Naive thymus-derived CD4-positive, alpha-beta T cell (primary cell): ENCODE measurements at regions not wholly inside any gene's neighbourhood (a gene's known extent, or its start where the extent isn't known, plus 50 kb on each side); places are given as distances from the start of the nearest gene placed in this dataset.

Experiments used
- ATAC-seq: fragments of 150-1000 bp; cut with Tn5 transposase; 2 replicates; pipeline ENCODE4 v1.10.0; 2021; ENCODE audit warnings: mild to moderate bottlenecking, moderate library complexity
- CTCF ChIA-PET: fragments of 350-600 bp; sonication (Branson Sonifier 250); formaldehyde crosslinking; loops from one replicate; lab custom pipeline; 2021; ENCODE audit warnings: antibody characterized with exemption; lab: Charles Lee
- POLR2A ChIA-PET: fragments of 350-600 bp; sonication (Branson Sonifier 250); formaldehyde crosslinking; loops from one replicate; lab custom pipeline; 2021; ENCODE audit warnings: antibody characterized with exemption, inconsistent platforms; lab: Charles Lee
- DNase-seq, 9 donors: peaks; one replicate each; pipeline versions ENCODE4 v3.0.0 to v3.0.0-alpha.2; 2020 to 2022; ENCODE audit warnings: mixed read lengths in 1 of 9
- H3K27ac ChIP-seq: one replicate; pipeline ENCODE4 v1.7.0; 2013; ENCODE audit warnings: mild to moderate bottlenecking, low read depth, low read length, moderate library complexity
- H3K27me3 ChIP-seq, 2 donors: one replicate each; pipeline ENCODE4 v1.7.0; 2013; ENCODE audit warnings: low read length in 2 of 2, mild to moderate bottlenecking in 2 of 2, moderate library complexity in 2 of 2; ENCODE audit not compliant: control insufficient read depth in 2 of 2, insufficient read depth in 2 of 2
- H3K36me3 ChIP-seq, 3 experiments: 1 replicate in 2 of 3; 2 replicates in 1 of 3; pipeline ENCODE4 v1.7.0; 2013; ENCODE audit warnings: low read length in 3 of 3, mild to moderate bottlenecking in 3 of 3, moderate library complexity in 1 of 3; ENCODE audit not compliant: insufficient read depth in 3 of 3, control insufficient read depth in 2 of 3
- H3K4me1 ChIP-seq, 2 donors: one replicate each; pipeline ENCODE4 v1.7.0; 2013; ENCODE audit warnings: low read length in 2 of 2, mild to moderate bottlenecking in 2 of 2, moderate library complexity in 1 of 2; ENCODE audit not compliant: control insufficient read depth in 2 of 2, insufficient read depth in 2 of 2
- H3K4me3 ChIP-seq: 2 replicates; pipeline ENCODE4 v1.7.0; 2013; ENCODE audit warnings: mild to moderate bottlenecking, low read length
- H3K9me3 ChIP-seq, 3 experiments: 1 replicate in 2 of 3; 2 replicates in 1 of 3; pipeline ENCODE4 v1.7.0; 2013; ENCODE audit warnings: low read length in 3 of 3; ENCODE audit not compliant: control insufficient read depth in 2 of 3
- H3K27ac Mint-ChIP-seq, 9 donors: one replicate each; pipeline ENCODE4 v1.8.0; 2020 to 2022; ENCODE audit warnings: mixed read lengths in 9 of 9, mild to moderate bottlenecking in 8 of 9, moderate library complexity in 5 of 9, inconsistent platforms in 2 of 9
- H3K27me3 Mint-ChIP-seq, 5 donors: one replicate each; pipeline ENCODE4 v1.8.0; 2021 to 2022; ENCODE audit warnings: mixed read lengths in 5 of 5, mild to moderate bottlenecking in 1 of 5
- H3K36me3 Mint-ChIP-seq, 5 donors: one replicate each; pipeline ENCODE4 v1.8.0; 2020 to 2022; ENCODE audit warnings: mixed read lengths in 5 of 5, mild to moderate bottlenecking in 3 of 5, inconsistent platforms in 1 of 5
- H3K4me1 Mint-ChIP-seq, 7 donors: one replicate each; pipeline ENCODE4 v1.8.0; 2020 to 2022; ENCODE audit warnings: mixed read lengths in 7 of 7, mild to moderate bottlenecking in 3 of 7, inconsistent platforms in 1 of 7
- H3K4me3 Mint-ChIP-seq, 10 donors: one replicate each; pipeline ENCODE4 v1.8.0; 2020 to 2022; ENCODE audit warnings: mild to moderate bottlenecking in 10 of 10, mixed read lengths in 10 of 10, moderate library complexity in 6 of 10, inconsistent platforms in 2 of 10
- H3K9me3 Mint-ChIP-seq, 11 donors: one replicate each; pipeline ENCODE4 v1.8.0; 2020 to 2022; ENCODE audit warnings: mixed read lengths in 11 of 11, mild to moderate bottlenecking in 4 of 11, inconsistent platforms in 1 of 11, moderate library complexity in 1 of 11
- intact Hi-C, 2 donors: fragments of 100-400 bp; cut with micrococcal nuclease; formaldehyde crosslinking; loops; one replicate each; pipeline ENCODE4 v1.15.1; 2023

DNA sequence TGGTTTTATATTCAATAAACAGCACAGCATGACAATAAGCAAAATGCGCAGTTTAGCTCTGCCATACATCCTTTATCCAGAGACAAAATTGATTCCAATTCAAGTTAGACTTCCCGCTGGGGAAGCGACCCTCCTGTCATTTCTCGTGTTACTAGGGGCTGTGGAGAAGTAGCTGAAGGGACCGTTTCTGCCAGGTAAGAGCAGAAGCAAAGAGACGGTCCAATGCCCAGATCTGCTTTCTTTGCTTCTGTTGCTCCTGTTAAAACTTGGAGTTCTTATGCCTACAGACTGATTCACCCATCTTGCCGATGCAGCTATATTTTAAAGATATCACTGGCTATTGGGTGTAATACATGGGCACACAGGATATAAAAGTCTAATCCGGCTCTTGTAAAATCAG is 156.8 kb upstream of the AVPR1A start:
- Histone ChIP-seq H3K9me3 (no peaks in the 10 kb centered on the region), H3K4me3 (no peak overlapping the region), H3K27ac (no peak overlapping the region), H3K36me3 (no peaks in the 10 kb centered on the region), H3K27me3 (no peaks in the 10 kb centered on the region), H3K4me1 (no peaks in the 10 kb centered on the region)
- DNase-seq (no peak), ATAC-seq (no peak)
- ChIA-PET CTCF (no interaction called here), POLR2A (no interaction called here)
- intact Hi-C loops, result no loop called here
- Mint-ChIP-seq H3K27me3 (peaks cover 0 to 6% (median 0%) of the 10 kb centered on the region in 5 donors), H3K36me3 (peaks cover 0 to 12% (median 0%) of the 10 kb centered on the region in 5 donors), H3K27ac (no peak overlapping the region), H3K4me3 (no peak overlapping the region), H3K9me3 (peaks cover 0 to 21% (median 3%) of the 10 kb centered on the region in 11 donors), H3K4me1 (peaks cover 0 to 2% (median 0%) of the 10 kb centered on the region in 7 donors)

GRCh38 chr12:63305901-63306875 is 155.2 kb upstream of the AVPR1A start:
- POLR2A ChIA-PET, result interaction anchor here (0.7 kb wide), 1 partner anchor 44 kb away, joined by 5 read pairs; no protein-coding TSS in a partner anchor
- no peak for ATAC-seq
- Histone ChIP-seq H3K36me3 (no peaks in the 10 kb centered on the region), H3K9me3 (no peaks in the 10 kb centered on the region), H3K4me1 (no peaks in the 10 kb centered on the region), H3K27ac (no peak overlapping the region), H3K27me3 (no peaks in the 10 kb centered on the region), H3K4me3 (no peak overlapping the region)
- CTCF ChIA-PET, result no interaction called here
- intact Hi-C loops, result no loop called here
- peaks cover 0 to 10% (median 0%) of the 10 kb centered on the region in 7 donors for H3K4me1 Mint-ChIP-seq
- no peak overlapping the region for H3K4me3 Mint-ChIP-seq
- DNase-seq, result no peak
- peaks cover 0 to 12% (median 0%) of the 10 kb centered on the region in 5 donors for H3K36me3 Mint-ChIP-seq
- peaks cover 0 to 6% (median 0%) of the 10 kb centered on the region in 5 donors for H3K27me3 Mint-ChIP-seq
- H3K27ac Mint-ChIP-seq, result no peak overlapping the region
- peaks cover 0 to 19% (median 3%) of the 10 kb centered on the region in 11 donors for H3K9me3 Mint-ChIP-seq

DNA sequence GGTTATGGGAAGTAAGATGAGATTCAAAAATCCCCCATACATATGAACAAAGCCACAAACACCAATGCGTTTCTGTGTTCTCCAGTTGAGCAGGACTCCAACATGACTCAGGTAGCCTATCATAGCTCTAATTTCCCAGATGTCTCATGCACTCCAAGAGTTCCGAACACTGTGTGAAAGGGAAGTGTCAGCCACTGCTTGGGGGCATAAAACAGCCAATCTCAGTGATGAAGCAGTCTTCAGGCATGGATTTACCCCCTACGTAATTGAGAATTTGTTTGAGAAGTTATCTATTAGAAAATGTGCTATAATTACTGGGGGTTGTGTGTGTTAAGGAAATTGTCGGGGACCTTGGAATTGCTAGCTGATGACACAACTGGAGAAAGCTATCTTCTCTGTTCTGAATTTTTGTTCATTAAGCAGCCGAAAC is 153.9 kb upstream of the AVPR1A start:
- peaks cover 0 to 10% (median 0%) of the 10 kb centered on the region in 7 donors for H3K4me1 Mint-ChIP-seq
- peaks cover 0 to 7% (median 0%) of the 10 kb centered on the region in 11 donors for H3K9me3 Mint-ChIP-seq
- no peak for ATAC-seq
- H3K36me3 ChIP-seq, result no peaks in the 10 kb centered on the region
- CTCF ChIA-PET, result no interaction called here
- H3K4me3 Mint-ChIP-seq, result no peak overlapping the region
- no peaks in the 10 kb centered on the region for H3K36me3 Mint-ChIP-seq
- H3K27me3 ChIP-seq, result no peaks in the 10 kb centered on the region
- DNase-seq, result no peak
- intact Hi-C loops, result no loop called here
- H3K27ac Mint-ChIP-seq, result no peak overlapping the region
- POLR2A ChIA-PET, result interaction anchor here (0.7 kb wide), 1 partner anchor 45 kb away, joined by 5 read pairs; no protein-coding TSS in a partner anchor
- no peak overlapping the region for H3K4me3 ChIP-seq
- no peak overlapping the region for H3K27ac ChIP-seq
- H3K4me1 ChIP-seq, result no peaks in the 10 kb centered on the region
- no peaks in the 10 kb centered on the region for H3K27me3 Mint-ChIP-seq
- H3K9me3 ChIP-seq, result no peaks in the 10 kb centered on the region

DNA sequence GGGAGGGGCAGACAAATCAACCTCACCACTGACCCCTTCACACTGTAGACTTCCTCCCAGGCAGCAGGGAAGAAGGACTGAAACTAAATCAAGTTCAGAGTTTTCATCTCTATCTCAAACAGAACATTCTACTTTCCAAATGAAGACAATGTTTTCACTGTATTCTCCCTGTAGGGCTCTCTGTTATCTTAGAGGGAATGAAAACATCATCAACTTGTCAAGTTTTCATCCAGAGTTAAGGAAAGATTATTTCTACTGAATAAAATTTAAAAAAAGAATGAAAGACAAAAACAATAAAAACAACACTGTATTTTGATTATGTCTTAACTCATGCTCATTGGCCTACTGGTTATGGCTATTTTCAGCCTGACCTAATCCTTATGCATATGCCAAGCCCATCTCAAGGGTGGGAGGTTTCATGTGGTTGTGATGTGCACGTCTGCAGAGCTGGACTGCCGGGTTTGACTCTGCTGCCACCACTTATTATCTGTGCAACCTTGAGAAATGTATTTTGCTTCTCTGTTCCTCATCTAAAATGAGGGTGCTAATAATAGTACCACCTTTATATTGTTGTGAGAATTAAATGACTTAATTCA is 152.0 kb upstream of the AVPR1A start:
- Mint-ChIP-seq H3K9me3 (no peaks in the 10 kb centered on the region), H3K36me3 (no peaks in the 10 kb centered on the region), H3K27ac (no peak overlapping the region), H3K27me3 (no peaks in the 10 kb centered on the region), H3K4me1 (peaks cover 0 to 10% (median 0%) of the 10 kb centered on the region in 7 donors), H3K4me3 (no peak overlapping the region)
- H3K4me1 ChIP-seq, result no peaks in the 10 kb centered on the region
- H3K27ac ChIP-seq, result no peak overlapping the region
- no peaks in the 10 kb centered on the region for H3K9me3 ChIP-seq
- ATAC-seq, result no peak
- no peak overlapping the region for H3K4me3 ChIP-seq
- CTCF ChIA-PET, result no interaction called here
- intact Hi-C loops, result no loop called here
- H3K36me3 ChIP-seq, result no peaks in the 10 kb centered on the region
- H3K27me3 ChIP-seq, result no peaks in the 10 kb centered on the region
- DNase-seq, result no peak
- POLR2A ChIA-PET, result no interaction called here

DNA sequence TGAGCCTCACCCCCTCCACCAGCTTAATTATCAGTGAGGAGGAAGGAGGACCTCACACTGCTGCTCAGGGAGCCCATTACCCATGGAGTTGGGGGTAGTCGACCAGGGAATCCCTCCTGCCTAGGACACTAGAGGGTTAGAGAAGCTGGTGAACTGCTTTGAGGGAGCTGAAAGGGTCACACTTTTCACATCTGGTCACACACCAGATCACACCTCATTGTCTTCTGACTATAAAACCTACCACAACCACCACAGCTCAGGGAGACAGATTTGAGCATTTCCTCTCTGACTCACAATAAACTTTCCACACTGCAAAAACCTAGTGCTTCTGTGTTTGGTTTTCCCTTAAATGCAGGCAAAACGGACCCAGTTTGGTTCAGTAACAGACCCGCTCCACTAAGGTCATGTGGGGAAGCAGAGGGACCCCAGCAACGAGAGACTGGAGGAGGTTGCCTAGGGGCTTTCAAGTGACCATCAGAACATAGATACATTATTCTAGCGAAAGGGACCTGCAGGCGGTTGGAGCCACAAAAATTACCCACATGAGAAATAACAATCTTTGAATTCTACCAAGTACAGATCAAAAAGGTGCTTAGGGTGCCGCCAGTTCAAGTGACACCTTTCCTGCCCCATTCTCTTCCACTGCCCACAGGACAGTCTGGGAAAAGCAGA is 151.4 kb upstream of the AVPR1A start:
- peaks cover 0 to 4% (median 0%) of the 10 kb centered on the region in 11 donors for H3K9me3 Mint-ChIP-seq
- H3K4me1 Mint-ChIP-seq, result peaks cover 0 to 10% (median 0%) of the 10 kb centered on the region in 7 donors
- H3K27me3 Mint-ChIP-seq, result no peaks in the 10 kb centered on the region
- ATAC-seq (no peak), DNase-seq (no peak)
- Histone ChIP-seq H3K27me3 (no peaks in the 10 kb centered on the region), H3K9me3 (no peaks in the 10 kb centered on the region), H3K36me3 (no peaks in the 10 kb centered on the region), H3K4me1 (no peaks in the 10 kb centered on the region), H3K4me3 (no peak overlapping the region), H3K27ac (no peak overlapping the region)
- intact Hi-C loops, result no loop called here
- ChIA-PET POLR2A (no interaction called here), CTCF (no interaction called here)
- H3K27ac Mint-ChIP-seq, result no peak overlapping the region
- H3K36me3 Mint-ChIP-seq, result no peaks in the 10 kb centered on the region
- no peak overlapping the region for H3K4me3 Mint-ChIP-seq

- POLR2A ChIA-PET, result no interaction called here
- H3K4me1 Mint-ChIP-seq, result peaks cover 0 to 10% (median 0%) of the 10 kb centered on the region in 7 donors
- DNase-seq (no peak), ATAC-seq (no peak)
- peaks cover 0 to 4% (median 0%) of the 10 kb centered on the region in 11 donors for H3K9me3 Mint-ChIP-seq
- H3K27ac Mint-ChIP-seq, result no peak overlapping the region
- Histone ChIP-seq H3K4me3 (no peak overlapping the region), H3K27me3 (no peaks in the 10 kb centered on the region), H3K4me1 (no peaks in the 10 kb centered on the region), H3K36me3 (no peaks in the 10 kb centered on the region), H3K9me3 (no peaks in the 10 kb centered on the region), H3K27ac (no peak overlapping the region)
- CTCF ChIA-PET, result no interaction called here
- intact Hi-C loops, result no loop called here
- H3K36me3 Mint-ChIP-seq, result no peaks in the 10 kb centered on the region
- H3K27me3 Mint-ChIP-seq, result no peaks in the 10 kb centered on the region
- H3K4me3 Mint-ChIP-seq, result no peak overlapping the region
Observed at GRCh38 chr12:63301311-63301710, 150.3 kb upstream of the AVPR1A start.
